IPS-20b (cell line): ENCODE measurements at regions not wholly inside any gene's neighbourhood (a gene's known extent, or its start where the extent isn't known, plus 50 kb on each side); places are given as distances from the start of the nearest gene placed in this dataset.

Experiments
- H3K27ac ChIP-seq: one replicate; pipeline ENCODE4 v1.5.1; 2013; ENCODE audit warnings: low read length
- H3K27me3 ChIP-seq: 2 replicates; pipeline ENCODE4 v1.6.1; 2013; ENCODE audit warnings: mild to moderate bottlenecking, low read length, inconsistent platforms; ENCODE audit not compliant: insufficient read depth
- H3K36me3 ChIP-seq: 2 replicates; pipeline ENCODE4 v1.6.1; 2013; ENCODE audit warnings: low read depth, mild to moderate bottlenecking, inconsistent platforms, low read length, moderate library complexity; ENCODE audit not compliant: insufficient read depth
- H3K4me1 ChIP-seq: 2 replicates; pipeline ENCODE4 v1.6.1; 2013; ENCODE audit warnings: mild to moderate bottlenecking, control low read depth, inconsistent platforms, low read length, moderate library complexity; ENCODE audit not compliant: insufficient read depth
- H3K4me3 ChIP-seq: 2 replicates; pipeline ENCODE4 v1.5.1; 2013; ENCODE audit warnings: mild to moderate bottlenecking, low read length, inconsistent platforms
- H3K9ac ChIP-seq: 2 replicates; pipeline ENCODE4 v1.6.1; 2013; ENCODE audit warnings: low read depth, mild to moderate bottlenecking, inconsistent platforms, low read length, moderate library complexity
- H3K9me3 ChIP-seq: 2 replicates; pipeline ENCODE4 v1.6.1; 2013; ENCODE audit warnings: mild to moderate bottlenecking, low read depth, low read length, inconsistent platforms; ENCODE audit not compliant: insufficient read depth

GRCh38 chrY:7463711-7464110 is 552.2 kb upstream of the AMELY start:
- no peak overlapping the region for H3K4me3 ChIP-seq
- no peak overlapping the region for H3K27ac ChIP-seq
- H3K4me1 ChIP-seq: no peaks in the 10 kb centered on the region
- no peaks in the 10 kb centered on the region for H3K36me3 ChIP-seq
- H3K27me3 ChIP-seq: no peaks in the 10 kb centered on the region
- no peaks in the 10 kb centered on the region for H3K9me3 ChIP-seq
- H3K9ac ChIP-seq: no peak overlapping the region

DNA sequence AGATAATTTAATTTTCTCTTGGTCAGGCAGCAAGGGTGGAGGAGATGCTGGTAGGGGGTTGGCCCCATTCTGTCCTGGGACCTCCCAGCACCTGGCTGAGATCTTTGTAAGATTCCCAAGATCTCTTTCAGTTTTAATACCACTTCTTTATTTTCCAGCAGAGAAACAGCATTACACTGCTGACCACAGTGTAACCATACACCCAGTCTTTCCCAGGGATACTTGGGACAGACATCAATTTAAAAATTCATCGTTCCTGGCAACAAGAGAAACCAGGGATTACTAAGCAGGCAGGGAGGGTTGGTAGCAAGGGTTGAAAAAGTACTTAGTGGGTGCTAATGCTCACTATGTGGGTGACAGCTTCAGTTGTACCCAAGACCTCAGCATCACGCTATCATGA is 551.6 kb upstream of the AMELY start:
- H3K36me3 ChIP-seq: no peaks in the 10 kb centered on the region
- no peaks in the 10 kb centered on the region for H3K4me1 ChIP-seq
- no peak overlapping the region for H3K9ac ChIP-seq
- no peak overlapping the region for H3K4me3 ChIP-seq
- H3K27me3 ChIP-seq: no peaks in the 10 kb centered on the region
- no peaks in the 10 kb centered on the region for H3K9me3 ChIP-seq
- H3K27ac ChIP-seq: no peak overlapping the region

- H3K4me3 ChIP-seq: no peak overlapping the region
- no peaks in the 10 kb centered on the region for H3K4me1 ChIP-seq
- H3K36me3 ChIP-seq: no peaks in the 10 kb centered on the region
- H3K27ac ChIP-seq: no peak overlapping the region
- no peak overlapping the region for H3K9ac ChIP-seq
- no peaks in the 10 kb centered on the region for H3K27me3 ChIP-seq
- no peaks in the 10 kb centered on the region for H3K9me3 ChIP-seq
Measured at GRCh38 chrY:7462657-7463056, 551.1 kb upstream of the AMELY start.

GRCh38 chrY:7461873-7462525 is 550.4 kb upstream of the AMELY start:
- no peaks in the 10 kb centered on the region for H3K27me3 ChIP-seq
- H3K27ac ChIP-seq: no peak overlapping the region
- no peaks in the 10 kb centered on the region for H3K36me3 ChIP-seq
- H3K4me3 ChIP-seq: no peak overlapping the region
- H3K9ac ChIP-seq: no peak overlapping the region
- no peaks in the 10 kb centered on the region for H3K4me1 ChIP-seq
- H3K9me3 ChIP-seq: no peaks in the 10 kb centered on the region

DNA sequence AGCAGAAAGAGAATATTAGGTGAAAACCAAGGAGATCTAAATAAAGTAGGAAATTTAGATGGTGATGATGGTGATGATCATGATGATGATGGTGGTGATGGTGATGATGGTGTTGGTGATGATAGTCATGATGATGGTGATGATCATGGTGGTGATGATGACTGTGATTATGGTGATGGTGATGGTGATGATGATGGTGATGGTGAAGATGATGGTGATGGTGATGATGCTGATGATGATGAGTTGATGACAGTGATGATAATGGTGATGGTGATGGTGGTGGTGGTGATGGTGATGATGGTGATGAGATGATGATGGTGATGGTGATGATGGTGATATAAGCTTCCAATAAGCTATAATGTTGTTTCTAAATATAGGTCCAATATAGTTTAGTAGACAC is 548.2 kb upstream of the AMELY start:
- Histone ChIP-seq H3K27ac (no peak overlapping the region), H3K36me3 (no peaks in the 10 kb centered on the region), H3K9ac (no peak overlapping the region), H3K4me3 (no peak overlapping the region), H3K27me3 (no peaks in the 10 kb centered on the region), H3K4me1 (no peaks in the 10 kb centered on the region), H3K9me3 (no peaks in the 10 kb centered on the region)

DNA sequence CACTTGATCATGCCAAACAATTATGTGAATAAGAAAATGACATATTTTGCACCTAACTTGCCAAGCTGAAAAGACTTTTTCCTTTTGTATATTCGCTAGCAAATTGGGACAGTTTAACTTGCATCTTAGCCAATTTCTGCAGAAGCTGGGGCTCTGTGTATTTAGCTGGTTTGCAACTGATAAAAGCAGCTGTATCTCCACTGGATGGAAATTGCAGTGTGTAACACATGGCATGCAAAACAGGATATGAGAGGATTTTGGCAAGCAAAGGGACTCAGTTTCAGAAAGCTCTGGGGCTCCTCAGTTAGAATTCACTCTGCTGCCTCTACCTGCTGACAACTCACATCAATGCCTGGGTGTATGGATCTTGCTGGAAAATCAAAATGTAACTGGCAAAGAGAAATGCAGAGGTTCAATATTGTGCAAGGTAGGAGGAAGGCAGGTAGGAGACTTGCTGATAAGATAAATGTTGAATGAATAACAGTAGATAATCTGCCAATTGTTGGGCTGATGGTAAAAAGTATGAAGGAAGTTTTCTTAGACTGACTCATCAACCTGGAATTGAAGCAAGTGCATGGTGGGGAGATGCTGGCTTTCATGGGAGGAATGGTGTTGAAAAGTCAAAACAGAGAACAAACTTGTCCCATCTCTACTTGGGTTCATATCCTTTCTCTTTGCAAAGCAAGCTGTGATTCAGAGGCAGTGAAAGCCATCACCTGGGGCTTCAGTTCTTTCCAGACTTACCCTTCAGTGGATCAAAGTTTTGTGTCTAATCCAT is 546.9 kb upstream of the AMELY start:
- no peaks in the 10 kb centered on the region for H3K36me3 ChIP-seq

DNA sequence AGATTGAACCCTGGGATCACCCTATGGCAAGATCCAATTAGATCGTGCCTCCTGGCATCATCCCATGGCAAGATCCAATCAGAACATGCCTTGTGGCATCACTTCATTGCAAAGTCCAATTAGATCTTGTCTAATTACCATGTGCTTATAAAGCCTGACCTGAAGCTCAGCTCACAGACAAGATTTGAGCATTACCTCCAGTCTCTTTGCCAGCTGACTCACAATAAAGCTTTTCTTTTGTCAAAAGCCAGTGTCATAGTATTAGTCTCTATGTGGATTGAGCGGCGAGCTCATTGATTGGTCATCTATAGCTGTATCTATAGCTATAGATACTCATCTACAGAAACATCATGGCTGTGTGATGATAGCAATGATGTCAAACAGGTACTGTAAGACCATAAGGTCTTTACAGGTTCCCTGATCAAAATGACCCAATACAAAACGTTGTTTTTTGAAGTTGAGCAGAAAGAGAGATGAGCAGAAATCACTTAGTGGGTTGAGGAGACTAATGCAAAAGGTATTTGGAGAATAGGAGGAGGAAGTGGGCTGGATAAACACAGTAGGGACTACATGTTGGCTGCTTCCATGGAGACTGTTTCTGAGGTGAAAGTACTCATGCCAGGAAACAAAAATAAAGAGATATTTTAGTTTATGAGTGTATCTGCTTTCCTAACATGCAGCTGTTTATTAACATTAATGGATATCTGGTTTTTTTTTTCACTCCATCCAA is 545.9 kb upstream of the AMELY start:
- Histone ChIP-seq H3K27me3 (no peaks in the 10 kb centered on the region), H3K36me3 (no peaks in the 10 kb centered on the region), H3K9ac (no peak overlapping the region), H3K4me1 (no peaks in the 10 kb centered on the region), H3K4me3 (no peak overlapping the region), H3K9me3 (no peaks in the 10 kb centered on the region), H3K27ac (no peak overlapping the region)

More for the DNA sequence above, 546.9 kb upstream of the AMELY start:
- no peaks in the 10 kb centered on the region for H3K27me3 ChIP-seq
- no peak overlapping the region for H3K4me3 ChIP-seq
- no peak overlapping the region for H3K27ac ChIP-seq
- no peaks in the 10 kb centered on the region for H3K4me1 ChIP-seq
- no peaks in the 10 kb centered on the region for H3K9me3 ChIP-seq
- no peak overlapping the region for H3K9ac ChIP-seq

- no peaks in the 10 kb centered on the region for H3K9me3 ChIP-seq
- no peaks in the 10 kb centered on the region for H3K36me3 ChIP-seq
- no peaks in the 10 kb centered on the region for H3K27me3 ChIP-seq
- no peak overlapping the region for H3K4me3 ChIP-seq
- no peaks in the 10 kb centered on the region for H3K4me1 ChIP-seq
- H3K9ac ChIP-seq: no peak overlapping the region
- H3K27ac ChIP-seq: no peak overlapping the region
Measured at GRCh38 chrY:7455626-7456025, 544.1 kb upstream of the AMELY start.

- H3K4me1 ChIP-seq: no peaks in the 10 kb centered on the region
- H3K27me3 ChIP-seq: no peaks in the 10 kb centered on the region
- no peaks in the 10 kb centered on the region for H3K36me3 ChIP-seq
- H3K4me3 ChIP-seq: no peak overlapping the region
- H3K27ac ChIP-seq: no peak overlapping the region
- no peaks in the 10 kb centered on the region for H3K9me3 ChIP-seq
- no peak overlapping the region for H3K9ac ChIP-seq
Measured at GRCh38 chrY:7453336-7453735, 541.8 kb upstream of the AMELY start.

GRCh38 chrY:7452246-7452645 is 540.7 kb upstream of the AMELY start:
- Histone ChIP-seq H3K4me1 (no peaks in the 10 kb centered on the region), H3K9me3 (no peaks in the 10 kb centered on the region), H3K9ac (no peak overlapping the region), H3K4me3 (no peak overlapping the region), H3K27ac (no peak overlapping the region), H3K36me3 (no peaks in the 10 kb centered on the region), H3K27me3 (no peaks in the 10 kb centered on the region)

GRCh38 chrY:7449860-7450259 is 538.3 kb upstream of the AMELY start:
- H3K4me1 ChIP-seq: no peaks in the 10 kb centered on the region
- no peaks in the 10 kb centered on the region for H3K9me3 ChIP-seq
- no peak overlapping the region for H3K27ac ChIP-seq
- no peaks in the 10 kb centered on the region for H3K36me3 ChIP-seq
- no peak overlapping the region for H3K4me3 ChIP-seq
- H3K27me3 ChIP-seq: no peaks in the 10 kb centered on the region
- no peak overlapping the region for H3K9ac ChIP-seq

DNA sequence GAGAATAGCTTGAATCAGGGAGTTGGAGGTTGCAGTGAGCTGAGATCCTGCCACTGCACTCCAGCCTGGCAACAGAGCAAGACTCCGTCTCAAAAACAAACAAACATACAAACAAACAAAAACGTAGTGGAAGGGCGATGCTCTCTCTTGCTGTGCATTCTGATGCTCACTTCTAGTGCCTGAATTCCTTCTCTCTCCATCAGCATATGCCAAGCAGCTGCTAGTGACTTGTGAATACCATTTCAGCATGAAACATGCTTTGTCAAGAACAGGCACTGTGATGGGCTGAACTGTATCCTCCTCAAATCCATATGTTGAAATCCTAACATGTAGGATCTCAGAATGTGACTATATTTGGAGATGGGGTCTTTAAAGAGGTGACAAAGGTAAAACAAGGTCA is 537.1 kb upstream of the AMELY start:
- H3K9ac ChIP-seq: no peak overlapping the region
- no peaks in the 10 kb centered on the region for H3K4me1 ChIP-seq
- H3K27me3 ChIP-seq: no peaks in the 10 kb centered on the region
- H3K4me3 ChIP-seq: no peak overlapping the region
- H3K36me3 ChIP-seq: no peaks in the 10 kb centered on the region
- no peak overlapping the region for H3K27ac ChIP-seq
- no peaks in the 10 kb centered on the region for H3K9me3 ChIP-seq
